Astrocyte of the cerebellum (primary cell): ENCODE measurements at regions not wholly inside any gene's neighbourhood (a gene's known extent, or its start where the extent isn't known, plus 50 kb on each side); places are given as distances from the start of the nearest gene placed in this dataset.

Experiments used
- DNase-seq: peaks from one replicate; pipeline ENCODE4 v3.0.0-alpha.2; 2011; ENCODE audit warnings: low read depth
- H3K4me3 ChIP-seq: 2 replicates; pipeline ENCODE4 v1.5.1; 2011; ENCODE audit warnings: mild to moderate bottlenecking, low read depth, low read length, moderate library complexity
- in situ Hi-C: cut with HindIII; loops from 2 replicates; pipeline ENCODE4 v1.10.0; 2017; ENCODE audit warnings: low sequenced_read_pairs
- TF ChIP-seq, protein P1 (sequence below): IDR thresholded peaks from 2 replicates; pipeline ENCODE4 v1.5.1; 2012; ENCODE audit warnings: low read length, low read depth, moderate library complexity, mild to moderate bottlenecking; ENCODE audit errors: missing control alignments

DNA sequence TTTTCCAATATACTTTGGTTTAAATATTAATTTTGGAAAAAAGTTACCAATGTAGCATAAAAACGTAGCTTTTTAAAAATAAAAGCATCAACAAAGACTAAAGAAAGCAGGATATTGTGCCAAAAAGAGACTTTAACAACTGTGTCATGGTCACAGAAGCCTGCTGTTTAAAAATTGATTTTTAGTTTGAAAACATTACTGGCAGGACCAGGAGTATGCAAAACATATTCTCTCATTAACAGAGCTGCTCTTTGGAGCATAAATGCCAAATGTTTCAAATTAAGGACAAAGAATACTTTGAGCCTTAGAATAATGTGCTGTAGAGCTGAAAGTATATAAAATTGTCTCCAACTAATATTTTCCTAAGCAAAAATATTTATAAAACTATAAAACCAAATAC lies 279.0 kb downstream of the ARAP2 start:
- TF ChIP-seq, protein P1, sequence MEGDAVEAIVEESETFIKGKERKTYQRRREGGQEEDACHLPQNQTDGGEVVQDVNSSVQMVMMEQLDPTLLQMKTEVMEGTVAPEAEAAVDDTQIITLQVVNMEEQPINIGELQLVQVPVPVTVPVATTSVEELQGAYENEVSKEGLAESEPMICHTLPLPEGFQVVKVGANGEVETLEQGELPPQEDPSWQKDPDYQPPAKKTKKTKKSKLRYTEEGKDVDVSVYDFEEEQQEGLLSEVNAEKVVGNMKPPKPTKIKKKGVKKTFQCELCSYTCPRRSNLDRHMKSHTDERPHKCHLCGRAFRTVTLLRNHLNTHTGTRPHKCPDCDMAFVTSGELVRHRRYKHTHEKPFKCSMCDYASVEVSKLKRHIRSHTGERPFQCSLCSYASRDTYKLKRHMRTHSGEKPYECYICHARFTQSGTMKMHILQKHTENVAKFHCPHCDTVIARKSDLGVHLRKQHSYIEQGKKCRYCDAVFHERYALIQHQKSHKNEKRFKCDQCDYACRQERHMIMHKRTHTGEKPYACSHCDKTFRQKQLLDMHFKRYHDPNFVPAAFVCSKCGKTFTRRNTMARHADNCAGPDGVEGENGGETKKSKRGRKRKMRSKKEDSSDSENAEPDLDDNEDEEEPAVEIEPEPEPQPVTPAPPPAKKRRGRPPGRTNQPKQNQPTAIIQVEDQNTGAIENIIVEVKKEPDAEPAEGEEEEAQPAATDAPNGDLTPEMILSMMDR, result no peak
- in situ Hi-C loops, result no loop called here
- DNase-seq, result no peak
- no peak overlapping the region for H3K4me3 ChIP-seq

GRCh38 chr4:35966566-35966965 lies 277.7 kb downstream of the ARAP2 start:
- TF ChIP-seq, protein P1, result no peak
- DNase-seq, result no peak
- in situ Hi-C loops, result no loop called here
- no peak overlapping the region for H3K4me3 ChIP-seq

- TF ChIP-seq, protein P1, result no peak
- no peak for DNase-seq
- no peak overlapping the region for H3K4me3 ChIP-seq
- in situ Hi-C loops, result no loop called here
Observed at GRCh38 chr4:35970366-35970960, 273.9 kb downstream of the ARAP2 start.

- in situ Hi-C loops, result no loop called here
- no peak for DNase-seq
- TF ChIP-seq, protein P1, result no peak
- H3K4me3 ChIP-seq, result no peak overlapping the region
Observed at GRCh38 chr4:35972814-35973213, 271.5 kb downstream of the ARAP2 start.

DNA sequence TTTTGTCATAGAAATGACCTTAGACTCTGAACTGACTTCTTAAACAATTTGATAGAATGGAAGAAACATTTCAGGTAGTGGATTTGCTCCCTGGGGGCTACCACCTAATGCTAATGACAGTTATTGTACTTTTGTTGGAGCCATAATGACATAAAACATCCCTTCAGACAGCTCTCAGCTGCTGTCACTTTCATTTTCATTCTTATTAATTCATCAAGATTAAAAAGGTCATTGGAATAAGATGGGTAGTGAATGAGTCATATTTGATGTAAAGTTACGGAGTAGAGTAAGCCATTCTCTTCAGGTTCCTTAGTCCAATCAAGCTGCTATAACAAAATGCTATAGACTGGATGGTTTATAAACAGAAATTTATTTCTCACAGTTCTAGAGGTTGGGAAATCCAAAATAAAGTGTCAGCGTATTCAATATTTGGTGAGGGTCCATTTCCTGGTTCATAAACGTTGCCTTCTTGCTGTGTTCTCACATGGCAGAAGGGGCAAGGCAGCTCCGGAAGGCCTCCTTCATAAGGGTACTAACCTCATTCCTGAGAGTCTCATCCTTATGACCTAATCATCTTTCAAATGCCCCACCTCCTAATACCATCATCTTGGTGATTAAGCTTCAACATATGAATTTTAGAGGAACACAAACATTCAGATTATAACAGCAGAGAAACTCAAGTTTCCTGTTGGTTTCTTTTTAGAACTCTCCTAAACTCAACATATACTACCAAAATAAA lies 268.5 kb downstream of the ARAP2 start:
- in situ Hi-C loops, result no loop called here
- TF ChIP-seq, protein P1, result no peak
- no peak for DNase-seq
- no peak overlapping the region for H3K4me3 ChIP-seq

DNA sequence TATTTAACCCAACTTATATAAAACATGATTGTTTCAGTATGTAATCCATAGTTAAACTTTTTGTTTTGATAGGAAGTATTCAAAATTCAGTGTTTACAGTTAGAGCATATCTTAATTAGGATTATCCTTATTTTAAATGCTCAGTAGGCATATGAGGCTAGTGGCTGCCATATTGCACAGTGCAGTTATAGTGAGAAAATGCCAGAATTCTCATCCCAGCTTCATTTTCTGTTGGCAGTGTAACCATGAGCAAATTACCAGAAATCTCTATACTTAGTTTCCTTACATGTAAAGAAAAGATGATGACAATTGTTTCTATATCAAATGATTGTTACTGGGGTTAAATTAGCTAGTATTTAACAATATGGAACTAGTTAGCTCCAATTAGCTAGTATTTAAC lies 265.8 kb downstream of the ARAP2 start:
- in situ Hi-C loops, result no loop called here

More for the DNA sequence above, 265.8 kb downstream of the ARAP2 start:
- TF ChIP-seq, protein P1, result no peak
- H3K4me3 ChIP-seq, result no peak overlapping the region
- no peak for DNase-seq
